ENCODE measurements at regions not wholly inside any gene's neighbourhood (a gene's known extent, or its start where the extent isn't known, plus 50 kb on each side); places are given as distances from the start of the nearest gene placed in this dataset.

GRCh38 chr21:28263974-28264373 is 728.7 kb downstream of the LTN1 start:
- ATAC-seq (no peak), DNase-seq (ENCODE audit: low spot score) (no peak)
- Histone ChIP-seq H3K27ac (ENCODE audit: low read depth) (no peak overlapping the region), H3K4me3 (no peak overlapping the region), H3K27me3 (ENCODE audit: insufficient read depth) (no peaks in the 10 kb centered on the region), H4K20me1 (replicated peaks; ENCODE audit: insufficient read depth) (no peaks in the 10 kb centered on the region), H3K4me2 (no peak overlapping the region), H3K79me2 (replicated peaks; ENCODE audit: insufficient read depth) (no peaks in the 10 kb centered on the region), H2AFZ (no peak overlapping the region), H3K36me3 (ENCODE audit: insufficient read depth) (no peaks in the 10 kb centered on the region), H3F3A (replicated peaks; ENCODE audit: low read depth) (no peaks in the 10 kb centered on the region), H3K4me1 (ENCODE audit: insufficient read depth) (no peaks in the 10 kb centered on the region), H3K9me2 (ENCODE audit: insufficient read depth) (no peaks in the 10 kb centered on the region)
- no peak overlapping the region for H3K27ac Mint-ChIP-seq
- no peak overlapping the region; the same call in 2 of the 3 replicates for H3K4me3 Mint-ChIP-seq
- H3K9me3 Mint-ChIP-seq, result no peaks in the 10 kb centered on the region
- no peaks in the 10 kb centered on the region for H3K4me1 Mint-ChIP-seq
- no peaks in the 10 kb centered on the region for H3K36me3 Mint-ChIP-seq (ENCODE audit: low read depth)
- TF ChIP-seq ETS1 (IDR thresholded peaks at IDR 0.05), result no peak
- no peak for TF ChIP-seq ZNF331 (CRISPR knock-in tag; IDR thresholded peaks at IDR 0.05; ENCODE audit: low read depth)
- TF ChIP-seq STAT1 (IDR thresholded peaks at IDR 0.05; ENCODE audit: unreplicated experiment), result no peak
- TF ChIP-seq, protein P1, sequence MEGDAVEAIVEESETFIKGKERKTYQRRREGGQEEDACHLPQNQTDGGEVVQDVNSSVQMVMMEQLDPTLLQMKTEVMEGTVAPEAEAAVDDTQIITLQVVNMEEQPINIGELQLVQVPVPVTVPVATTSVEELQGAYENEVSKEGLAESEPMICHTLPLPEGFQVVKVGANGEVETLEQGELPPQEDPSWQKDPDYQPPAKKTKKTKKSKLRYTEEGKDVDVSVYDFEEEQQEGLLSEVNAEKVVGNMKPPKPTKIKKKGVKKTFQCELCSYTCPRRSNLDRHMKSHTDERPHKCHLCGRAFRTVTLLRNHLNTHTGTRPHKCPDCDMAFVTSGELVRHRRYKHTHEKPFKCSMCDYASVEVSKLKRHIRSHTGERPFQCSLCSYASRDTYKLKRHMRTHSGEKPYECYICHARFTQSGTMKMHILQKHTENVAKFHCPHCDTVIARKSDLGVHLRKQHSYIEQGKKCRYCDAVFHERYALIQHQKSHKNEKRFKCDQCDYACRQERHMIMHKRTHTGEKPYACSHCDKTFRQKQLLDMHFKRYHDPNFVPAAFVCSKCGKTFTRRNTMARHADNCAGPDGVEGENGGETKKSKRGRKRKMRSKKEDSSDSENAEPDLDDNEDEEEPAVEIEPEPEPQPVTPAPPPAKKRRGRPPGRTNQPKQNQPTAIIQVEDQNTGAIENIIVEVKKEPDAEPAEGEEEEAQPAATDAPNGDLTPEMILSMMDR (conservative IDR thresholded peaks at IDR 0.05; ENCODE audit: low read depth in 2 of 2), result no peak
- no peak for TF ChIP-seq ZNF462 (CRISPR knock-in tag; IDR thresholded peaks at IDR 0.05)
- no peak for TF ChIP-seq ZNF114 (CRISPR knock-in tag; IDR thresholded peaks at IDR 0.05)
- TF ChIP-seq EZH2phosphoT487 (IDR thresholded peaks at IDR 0.05; ENCODE audit: unreplicated experiment), result no peak
- no peak for TF ChIP-seq POLR2AphosphoS5 (IDR thresholded peaks at IDR 0.05; ENCODE audit: low read depth)
- TF ChIP-seq EZH2 (IDR thresholded peaks at IDR 0.05; ENCODE audit: low read depth, unreplicated experiment), result no peak
- no peak for TF ChIP-seq CREB1 (CRISPR knock-in tag; IDR thresholded peaks at IDR 0.05; ENCODE audit: low read depth)
- TF ChIP-seq REST (IDR thresholded peaks at IDR 0.05; ENCODE audit: unreplicated experiment), result no peak
- no peak for TF ChIP-seq JUNB (IDR thresholded peaks at IDR 0.05; ENCODE audit: unreplicated experiment)
- TF ChIP-seq NANOG (IDR thresholded peaks at IDR 0.05; ENCODE audit: borderline replicate concordance), result no peak
- H3K27me3 Mint-ChIP-seq (ENCODE audit: insufficient read depth, low read depth, poor library complexity), result no peaks in the 10 kb centered on the region

All from GM23338 (cell line).